ENCODE measurements at regions not wholly inside any gene's neighbourhood (a gene's known extent, or its start where the extent isn't known, plus 50 kb on each side); places are given as distances from the start of the nearest gene placed in this dataset.

- DNase-seq: no peak
These were observed 86.8 kb upstream of the TP53I11 start for GRCh38 chr11:45037434-45038005.

- DNase-seq: no peak
These were observed 88.2 kb upstream of the TP53I11 start for GRCh38 chr11:45038923-45039322.

GRCh38 chr11:45041596-45041995 lies 90.9 kb upstream of the TP53I11 start:
- DNase-seq: no peak

- DNase-seq: no peak
These were observed 91.9 kb upstream of the TP53I11 start for GRCh38 chr11:45042560-45042959.

- no peak for DNase-seq
These were observed 93.2 kb upstream of the TP53I11 start for GRCh38 chr11:45043755-45044475.

- DNase-seq: peak in 1 of 2 donors; percentile 39
These were observed 95.2 kb upstream of the TP53I11 start for GRCh38 chr11:45045683-45046471.

- no peak for DNase-seq
These were observed 97.7 kb upstream of the TP53I11 start for GRCh38 chr11:45048313-45048841.

GRCh38 chr11:45048870-45049691 lies 97.4 kb upstream of the PRDM11 start:
- DNase-seq: no peak

GRCh38 chr11:45050111-45050510 lies 96.3 kb upstream of the PRDM11 start:
- DNase-seq: no peak

- DNase-seq: no peak
These were observed 94.8 kb upstream of the PRDM11 start for GRCh38 chr11:45051621-45052020.

- no peak for DNase-seq
These were observed 94.1 kb upstream of the PRDM11 start for GRCh38 chr11:45052361-45052760.

- no peak for DNase-seq
These were observed 92.5 kb upstream of the PRDM11 start for GRCh38 chr11:45053736-45054446.

GRCh38 chr11:45054956-45055355 lies 91.5 kb upstream of the PRDM11 start:
- DNase-seq: no peak

GRCh38 chr11:45056529-45056928 lies 89.9 kb upstream of the PRDM11 start:
- no peak for DNase-seq

GRCh38 chr11:45057938-45058646 lies 88.3 kb upstream of the PRDM11 start:
- DNase-seq: no peak

GRCh38 chr11:45058647-45058950 lies 87.8 kb upstream of the PRDM11 start:
- no peak for DNase-seq

- DNase-seq: no peak
These were observed 85.7 kb upstream of the PRDM11 start for GRCh38 chr11:45060707-45061106.

- DNase-seq: no peak
These were observed 84.8 kb upstream of the PRDM11 start for GRCh38 chr11:45061641-45062040.

- DNase-seq: no peak
These were observed 84.3 kb upstream of the PRDM11 start for GRCh38 chr11:45062115-45062514.

GRCh38 chr11:45062974-45063635 lies 83.3 kb upstream of the PRDM11 start:
- DNase-seq: no peak

GRCh38 chr11:45063669-45064068 lies 82.8 kb upstream of the PRDM11 start:
- DNase-seq: no peak

Measured in CD4-positive, alpha-beta T cell treated with Interferon alpha-2 for 1 hour (primary cell).